ACC112 (cell line): ENCODE measurements at regions not wholly inside any gene's neighbourhood (a gene's known extent, or its start where the extent isn't known, plus 50 kb on each side); places are given as distances from the start of the nearest gene placed in this dataset.
"Not testable (repeated sequence)": the region's sequence is repeated elsewhere in the genome, so short reads cannot be mapped to it uniquely, and the experiment has no call there.

ENCODE experiments used
- H2AFZ ChIP-seq: fragments of 200-600 bp; sonication (generic); one replicate; pipeline ENCODE4 v1.6.0; 2017; ENCODE audit warnings: antibody characterized with exemption, low read length; ENCODE audit not compliant: unreplicated experiment
- H3K27ac ChIP-seq: fragments of 200-600 bp; sonication (generic); 2 replicates; pipeline ENCODE4 v1.5.1; 2014; ENCODE audit warnings: low read depth, mild to moderate bottlenecking, antibody characterized with exemption, low read length, moderate library complexity
- H3K27me3 ChIP-seq: fragments of 200-600 bp; sonication (generic); 2 replicates; pipeline ENCODE4 v1.6.1; 2014; ENCODE audit warnings: mild to moderate bottlenecking, antibody characterized with exemption, low read length, moderate library complexity, mixed read lengths; ENCODE audit not compliant: insufficient read depth
- H3K36me3 ChIP-seq: fragments of 200-600 bp; sonication (generic); 2 replicates; pipeline ENCODE4 v1.6.1; 2016; ENCODE audit warnings: mild to moderate bottlenecking, antibody characterized with exemption, low read length, moderate library complexity, mixed read lengths; ENCODE audit not compliant: insufficient read depth
- H3K4me1 ChIP-seq: fragments of 200-600 bp; sonication (generic); one replicate; pipeline ENCODE4 v1.6.1; 2016; ENCODE audit warnings: low read length, mixed read lengths; ENCODE audit not compliant: insufficient read depth, unreplicated experiment, control insufficient read depth
- H3K4me3 ChIP-seq: fragments of 200-600 bp; sonication (generic); 2 replicates; pipeline ENCODE4 v1.5.1; 2014; ENCODE audit warnings: mild to moderate bottlenecking, low read depth, low read length
- H3K79me2 ChIP-seq: fragments of 200-600 bp; sonication (generic); one replicate; pipeline ENCODE4 v1.6.0; 2016; ENCODE audit warnings: low read length; ENCODE audit not compliant: control insufficient read depth, unreplicated experiment, insufficient read depth

- no peaks in the 10 kb centered on the region for H3K27me3 ChIP-seq
Measured at GRCh38 chr5:159811712-159812111, 104.6 kb upstream of the ADRA1B start.

GRCh38 chr5:159812759-159813158 lies 103.5 kb upstream of the ADRA1B start:
- peaks cover 18% of the 10 kb centered on the region for H3K4me1 ChIP-seq
- not testable (repeated sequence) for H3K27me3 ChIP-seq, H3K36me3 ChIP-seq, H3K27ac ChIP-seq, H2AFZ ChIP-seq, H3K79me2 ChIP-seq, H3K4me3 ChIP-seq

More at GRCh38 chr5:159811712-159812111, 104.6 kb upstream of the ADRA1B start:
- Histone ChIP-seq H3K4me1 (peaks cover 18% of the 10 kb centered on the region), H3K4me3 (no peak overlapping the region), H3K79me2 (no peaks in the 10 kb centered on the region), H2AFZ (no peak overlapping the region), H3K36me3 (no peaks in the 10 kb centered on the region), H3K27ac (no peak overlapping the region)

- Histone ChIP-seq H3K79me2 (no peaks in the 10 kb centered on the region), H3K36me3 (no peaks in the 10 kb centered on the region), H3K4me1 (peaks cover 19% of the 10 kb centered on the region), H2AFZ (no peak overlapping the region), H3K27me3 (no peaks in the 10 kb centered on the region), H3K4me3 (no peak overlapping the region), H3K27ac (no peak overlapping the region)
Measured at GRCh38 chr5:159814222-159814621, 102.1 kb upstream of the ADRA1B start.

- Histone ChIP-seq H3K4me1 (peaks cover 27% of the 10 kb centered on the region), H3K36me3 (no peaks in the 10 kb centered on the region), H3K27me3 (no peaks in the 10 kb centered on the region), H3K27ac (peak overlapping the region; percentile 36; the same call in 1 of the 2 replicates), H2AFZ (no peak overlapping the region), H3K4me3 (no peak overlapping the region; the same call in 1 of the 2 replicates), H3K79me2 (no peaks in the 10 kb centered on the region)
Measured at GRCh38 chr5:159814805-159815585, 101.3 kb upstream of the ADRA1B start.

- Histone ChIP-seq H3K27ac (no peak overlapping the region), H3K36me3 (no peaks in the 10 kb centered on the region), H3K4me1 (peaks cover 30% of the 10 kb centered on the region), H3K27me3 (no peaks in the 10 kb centered on the region), H3K4me3 (no peak overlapping the region), H3K79me2 (no peaks in the 10 kb centered on the region), H2AFZ (no peak overlapping the region)
Measured at GRCh38 chr5:159817262-159818029, 98.8 kb upstream of the ADRA1B start.

- H3K27ac ChIP-seq, result peak overlapping the region; percentile 43; the same call in 1 of the 2 replicates
- H3K27me3 ChIP-seq, result no peaks in the 10 kb centered on the region
- H3K79me2 ChIP-seq, result no peaks in the 10 kb centered on the region
- H2AFZ ChIP-seq, result no peak overlapping the region
- peaks cover 33% of the 10 kb centered on the region for H3K4me1 ChIP-seq
- H3K36me3 ChIP-seq, result no peaks in the 10 kb centered on the region
- H3K4me3 ChIP-seq, result no peak overlapping the region
Measured at GRCh38 chr5:159819591-159820411, 96.5 kb upstream of the ADRA1B start.

- Histone ChIP-seq H3K4me1 (peaks cover 33% of the 10 kb centered on the region), H3K36me3 (no peaks in the 10 kb centered on the region), H3K27me3 (no peaks in the 10 kb centered on the region), H3K79me2 (no peaks in the 10 kb centered on the region), H3K4me3 (no peak overlapping the region), H2AFZ (no peak overlapping the region), H3K27ac (no peak overlapping the region)
Measured at GRCh38 chr5:159820692-159821091, 95.6 kb upstream of the ADRA1B start.

- no peaks in the 10 kb centered on the region for H3K79me2 ChIP-seq
- no peak overlapping the region for H3K27ac ChIP-seq
- no peak overlapping the region for H3K4me3 ChIP-seq
- H3K27me3 ChIP-seq, result no peaks in the 10 kb centered on the region
- H3K36me3 ChIP-seq, result no peaks in the 10 kb centered on the region
- H2AFZ ChIP-seq, result no peak overlapping the region
- H3K4me1 ChIP-seq, result peaks cover 34% of the 10 kb centered on the region
Measured at GRCh38 chr5:159821461-159821940, 94.8 kb upstream of the ADRA1B start.

- no peaks in the 10 kb centered on the region for H3K79me2 ChIP-seq
- no peak overlapping the region for H3K27ac ChIP-seq
- peaks cover 37% of the 10 kb centered on the region for H3K4me1 ChIP-seq
- no peaks in the 10 kb centered on the region for H3K27me3 ChIP-seq
- H3K36me3 ChIP-seq, result no peaks in the 10 kb centered on the region
- H3K4me3 ChIP-seq, result no peak overlapping the region
- no peak overlapping the region for H2AFZ ChIP-seq
Measured at GRCh38 chr5:159824188-159825161, 91.8 kb upstream of the ADRA1B start.
